ENCODE measurements at regions not wholly inside any gene's neighbourhood (a gene's known extent, or its start where the extent isn't known, plus 50 kb on each side); places are given as distances from the start of the nearest gene placed in this dataset.

- TF ChIP-seq CTCF (conservative IDR thresholded peaks at IDR 0.05) (no peak), EZH2 (IDR thresholded peaks at IDR 0.05; ENCODE audit: low read depth) (no peak)
Measured at GRCh38 chr2:150051004-150051403, 436.5 kb downstream of the RND3 start.

Measured in PC-9 (cell line).